Endothelial cell of umbilical vein (primary cell): ENCODE measurements at regions not wholly inside any gene's neighbourhood (a gene's known extent, or its start where the extent isn't known, plus 50 kb on each side); places are given as distances from the start of the nearest gene placed in this dataset.

Source experiments
- CTCF ChIP-seq, 2 donors: IDR thresholded peaks; 1 replicate in 1 of 2; 2 replicates in 1 of 2; pipeline ENCODE4 v1.5.1; 2011; ENCODE audit warnings: low read length in 2 of 2, mild to moderate bottlenecking in 2 of 2, moderate library complexity in 2 of 2, control low read depth in 1 of 2, inconsistent platforms in 1 of 2, low read depth in 1 of 2; ENCODE audit not compliant: insufficient read depth in 1 of 2; ENCODE audit errors: extremely low read depth in 1 of 2
- EZH2 ChIP-seq: IDR thresholded peaks from 2 replicates; pipeline ENCODE4 v1.6.1; 2012; ENCODE audit warnings: borderline replicate concordance, low read depth, mild to moderate bottlenecking, moderate library complexity, low read length, inconsistent platforms; ENCODE audit not compliant: severe bottlenecking
- JUN ChIP-seq: IDR thresholded peaks from 2 replicates; pipeline ENCODE4 v1.6.1; 2011; ENCODE audit warnings: borderline replicate concordance, low read depth; ENCODE audit not compliant: insufficient read length, insufficient read depth
- POLR2A ChIP-seq: IDR thresholded peaks from 2 replicates; pipeline ENCODE4 v1.6.1; 2012; ENCODE audit warnings: low read depth, mild to moderate bottlenecking, control low read depth, low read length
- POLR2AphosphoS5 ChIP-seq: IDR thresholded peaks from 2 replicates; pipeline ENCODE4 v1.6.1; 2012; ENCODE audit warnings: low read depth, mild to moderate bottlenecking, control low read depth, low read length, moderate library complexity; ENCODE audit not compliant: insufficient read depth

- no peak for TF ChIP-seq POLR2AphosphoS5
- TF ChIP-seq EZH2 = no peak
- no peak for TF ChIP-seq CTCF (IDR thresholded peaks at IDR 0.05; ENCODE audit: extremely low read depth in 1 of 2, insufficient read depth in 1 of 2, low read depth in 1 of 2, low read length in 2 of 2)
- TF ChIP-seq POLR2A = no peak
- no peak for TF ChIP-seq JUN
These were observed 356.9 kb downstream of the SV2B start for GRCh38 chr15:91456921-91457320.
